GM18502 (cell line): ENCODE measurements at regions not wholly inside any gene's neighbourhood (a gene's known extent, or its start where the extent isn't known, plus 50 kb on each side); places are given as distances from the start of the nearest gene placed in this dataset.
"Not testable (repeated sequence)": the region's sequence is repeated elsewhere in the genome, so short reads cannot be mapped to it uniquely, and the experiment has no call there.

Experiments used
- ATAC-seq: cut with Tn5 transposase; IDR thresholded peaks from one replicate; pipeline ENCODE4 v1.9.1; 2021; ENCODE audit warnings: mild to moderate bottlenecking; ENCODE audit not compliant: unreplicated experiment, poor library complexity

DNA sequence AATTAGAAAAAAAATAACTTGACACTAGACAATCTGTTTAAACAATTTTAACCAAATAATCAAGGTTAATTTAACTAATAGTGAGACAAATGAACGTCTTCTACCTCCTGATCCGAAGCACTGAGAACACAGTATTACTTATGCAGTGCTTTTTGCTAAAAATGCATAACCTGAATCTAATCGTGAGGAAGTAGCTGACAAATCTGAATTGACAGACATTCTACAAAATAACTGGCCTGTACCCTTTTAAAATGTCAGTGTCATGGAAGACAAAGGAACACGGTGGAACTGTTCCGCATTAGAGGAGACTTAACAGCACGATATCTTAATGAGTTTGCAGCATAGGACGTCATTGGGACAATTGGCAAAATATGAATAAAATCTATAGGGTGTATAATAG, 631.2 kb upstream of the ZFP42 start:
- no peak for ATAC-seq

DNA sequence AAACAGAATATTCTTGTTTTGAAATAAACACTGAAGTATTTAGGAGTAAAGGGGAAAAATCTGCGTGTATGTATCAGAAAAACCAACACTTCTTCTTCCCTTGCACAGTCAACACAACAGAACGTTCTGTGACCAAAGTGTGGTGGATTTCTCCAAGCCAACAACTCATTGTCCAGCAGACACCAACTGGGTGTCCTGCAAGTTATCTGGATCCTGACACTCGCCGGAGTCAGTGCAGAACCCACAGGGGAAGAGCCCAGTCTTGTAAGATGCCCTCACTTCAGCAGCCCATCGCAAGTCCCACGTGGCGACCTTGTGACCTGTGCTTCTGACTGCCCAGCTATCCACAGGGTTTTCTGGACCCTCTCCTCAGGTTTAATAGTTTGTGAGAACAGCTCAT, 630.7 kb upstream of the ZFP42 start:
- ATAC-seq: no peak

GRCh38 chr4:187366530-187366929, 629.0 kb upstream of the ZFP42 start:
- no peak for ATAC-seq

- no peak for ATAC-seq
Measured at GRCh38 chr4:187370918-187371317, 624.7 kb upstream of the ZFP42 start.

GRCh38 chr4:187378441-187378840, 617.1 kb upstream of the ZFP42 start:
- ATAC-seq: no peak

GRCh38 chr4:187380181-187380581, 615.4 kb upstream of the ZFP42 start:
- no peak for ATAC-seq

DNA sequence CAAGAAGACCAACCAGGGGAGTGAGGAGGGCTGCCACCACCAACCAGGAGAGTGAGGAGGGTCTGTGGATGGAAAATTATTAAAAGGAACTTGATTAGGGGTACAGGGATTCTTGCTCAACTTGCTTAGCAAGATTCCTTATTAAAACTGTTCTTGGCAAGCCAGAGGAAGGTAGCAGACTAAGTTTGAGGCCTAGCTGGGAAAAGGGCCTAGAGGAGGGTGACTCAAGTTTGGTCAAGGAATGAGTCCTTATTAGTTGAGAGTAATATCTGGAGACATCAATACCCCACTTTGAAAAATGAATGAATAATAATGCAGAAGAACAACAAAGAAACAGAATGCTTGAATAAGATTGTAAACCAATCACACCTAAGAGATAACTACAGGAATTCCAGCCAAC, 612.4 kb upstream of the ZFP42 start:
- ATAC-seq: no peak

DNA sequence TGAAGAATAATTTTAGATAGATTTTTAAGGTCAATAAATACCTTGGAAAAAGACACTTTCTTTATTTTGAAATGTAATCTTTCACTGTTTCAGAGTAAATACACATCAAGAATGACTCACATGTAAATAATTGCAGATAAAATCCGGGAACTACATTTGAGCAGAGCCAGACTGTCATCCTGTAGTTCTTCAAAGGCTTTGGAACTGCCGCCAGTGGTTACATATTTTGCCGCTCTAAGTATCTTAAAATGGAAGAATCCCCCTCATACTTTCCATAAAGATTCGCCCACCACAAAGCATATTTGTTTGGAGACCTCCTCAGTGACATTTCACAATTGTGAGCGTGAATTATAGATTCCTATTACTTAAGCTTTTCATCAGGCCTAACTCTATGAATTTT, 607.8 kb upstream of the ZFP42 start:
- no peak for ATAC-seq

DNA sequence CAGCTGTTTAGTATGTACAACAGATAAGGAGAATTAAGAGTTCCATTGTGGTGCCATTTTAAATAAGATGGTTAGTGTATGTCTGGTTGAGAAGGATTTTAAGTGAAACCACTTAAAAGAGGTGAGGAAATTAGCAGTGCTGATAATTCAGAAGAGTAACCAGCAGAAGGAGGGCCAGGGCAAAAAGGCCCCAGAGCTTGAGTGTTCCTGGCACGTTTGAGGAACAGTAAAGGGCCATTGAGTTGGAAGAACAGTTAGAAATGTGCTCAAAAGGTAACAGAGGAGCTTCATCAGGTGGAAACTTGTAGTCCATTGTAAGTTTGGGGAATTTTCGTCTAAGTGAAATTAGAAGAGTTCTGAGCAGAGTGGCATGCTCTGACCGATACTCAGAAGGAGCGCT, 606.2 kb upstream of the ZFP42 start:
- ATAC-seq: no peak

DNA sequence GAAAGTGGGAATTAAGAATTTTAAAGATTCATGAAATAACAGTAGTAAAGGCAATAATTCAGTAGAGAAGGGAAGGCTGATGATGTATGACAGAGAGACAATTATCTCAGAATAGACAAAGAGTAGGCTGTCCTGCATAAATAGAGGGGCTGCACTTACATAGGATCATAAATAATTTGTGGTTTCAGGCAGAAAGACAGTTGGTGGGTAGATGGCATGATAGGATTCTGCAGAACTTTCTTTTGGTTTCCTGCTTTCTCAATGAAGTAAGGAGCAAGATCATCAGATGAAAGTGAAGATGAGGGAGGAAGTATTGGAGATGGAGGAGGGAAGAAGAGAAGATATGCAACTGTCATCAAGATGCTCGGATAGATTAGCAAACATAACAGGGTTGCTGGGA, 604.9 kb upstream of the ZFP42 start:
- no peak for ATAC-seq

GRCh38 chr4:187393531-187394344, 601.8 kb upstream of the ZFP42 start:
- no peak for ATAC-seq

DNA sequence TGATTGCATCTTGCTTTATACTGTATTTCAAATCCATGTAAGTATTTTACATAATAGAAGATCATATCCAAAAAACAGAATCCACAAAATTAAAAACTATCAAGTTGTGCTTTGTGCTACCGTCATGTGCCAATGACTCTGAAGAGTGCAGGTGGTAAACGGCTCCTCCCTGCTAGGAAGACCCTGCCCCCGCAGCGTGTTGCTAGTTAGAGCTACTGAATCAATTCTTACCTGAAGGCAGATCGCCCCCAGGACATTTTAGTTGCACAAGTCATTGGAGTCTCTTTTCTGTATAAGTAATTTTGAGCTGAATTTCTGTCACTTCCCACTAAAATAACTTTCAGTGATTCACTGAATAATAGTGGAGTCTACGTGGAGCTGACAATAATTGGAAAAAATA, 599.5 kb upstream of the ZFP42 start:
- no peak for ATAC-seq

DNA sequence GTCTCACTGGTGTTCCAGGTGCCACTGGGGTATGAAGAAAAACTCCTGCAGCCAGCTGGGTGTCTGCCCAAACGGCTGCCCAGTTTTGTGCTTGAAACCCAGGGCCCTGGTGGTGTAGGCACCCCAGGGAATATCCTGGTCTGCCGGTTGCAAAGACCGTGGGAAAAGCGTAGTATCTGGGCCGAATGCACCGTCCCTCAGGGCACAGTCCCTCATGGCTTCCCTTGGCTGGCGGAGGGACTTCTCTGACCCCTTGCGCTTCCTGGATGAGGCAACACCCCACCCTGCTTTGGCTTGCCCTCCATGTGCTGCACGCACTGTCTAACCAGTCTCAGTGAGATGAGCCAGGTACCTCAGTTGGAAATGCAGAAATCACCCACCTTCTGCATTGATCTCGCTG, 587.1 kb upstream of the ZFP42 start:
- ATAC-seq: not testable (repeated sequence)

GRCh38 chr4:187413564-187414358, 581.8 kb upstream of the ZFP42 start:
- ATAC-seq: no peak

GRCh38 chr4:187414716-187415115, 580.9 kb upstream of the ZFP42 start:
- ATAC-seq: no peak

DNA sequence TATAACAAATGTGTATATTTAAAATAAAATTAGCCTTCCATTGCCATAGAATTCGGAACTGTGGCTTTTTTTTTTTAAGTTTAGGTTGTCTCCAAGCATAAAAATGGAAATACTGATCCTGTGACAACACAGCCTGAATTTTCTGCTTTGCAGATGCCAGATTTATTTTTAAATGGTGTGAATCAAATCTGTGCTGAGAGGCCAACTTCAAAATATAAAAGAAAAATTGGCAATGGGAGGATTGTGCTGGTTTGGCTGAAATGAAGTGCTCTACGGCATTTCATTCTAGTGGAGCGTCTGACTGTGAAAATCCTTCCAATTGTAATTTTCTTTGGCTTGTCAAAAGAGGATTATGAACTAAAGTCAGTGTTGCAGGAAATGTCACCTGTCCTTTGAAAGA, 580.3 kb upstream of the ZFP42 start:
- no peak for ATAC-seq

DNA sequence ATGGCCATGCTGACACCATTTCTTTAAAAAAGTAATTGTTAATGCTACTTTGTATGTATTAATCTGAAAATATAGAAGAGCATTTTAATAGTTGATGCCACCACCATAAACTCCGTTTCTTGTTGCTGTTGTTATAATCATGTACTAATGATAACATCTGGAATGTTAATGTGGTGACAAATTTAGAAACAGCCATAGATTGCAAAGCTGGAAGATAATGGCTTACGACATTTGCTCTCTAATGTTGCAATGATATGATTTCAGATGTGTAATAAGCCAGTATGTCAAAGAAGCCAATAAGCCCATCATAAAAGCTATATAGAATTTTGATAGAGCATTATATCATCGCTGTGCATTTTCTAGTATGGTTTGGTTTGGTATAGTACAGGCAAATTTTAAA, 579.4 kb upstream of the ZFP42 start:
- ATAC-seq: no peak

DNA sequence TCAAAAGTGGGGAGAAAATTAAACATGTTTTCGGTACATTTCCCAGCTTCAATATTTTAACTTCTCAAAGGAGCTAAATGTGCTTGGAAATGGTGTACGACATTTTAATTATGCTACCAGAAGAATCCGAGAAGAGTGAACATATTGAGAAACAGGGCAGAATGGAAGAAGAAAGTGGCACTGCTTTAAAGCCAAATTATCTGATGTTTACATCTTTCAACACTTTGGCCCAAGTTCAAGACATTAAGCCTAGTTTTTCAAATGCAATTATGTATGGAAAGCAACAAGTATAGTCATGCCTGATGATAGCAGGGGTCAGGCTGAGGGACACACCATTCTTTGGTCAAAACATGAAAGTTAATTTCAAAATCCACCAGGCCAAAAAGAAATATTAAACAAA, 577.9 kb upstream of the ZFP42 start:
- no peak for ATAC-seq

- ATAC-seq: no peak
Measured at GRCh38 chr4:187422655-187423054, 572.9 kb upstream of the ZFP42 start.

- ATAC-seq: no peak
Measured at GRCh38 chr4:187424636-187425035, 570.9 kb upstream of the ZFP42 start.

- ATAC-seq: no peak
Measured at GRCh38 chr4:187426511-187426910, 569.1 kb upstream of the ZFP42 start.

- no peak for ATAC-seq
Measured at GRCh38 chr4:187432310-187432709, 563.3 kb upstream of the ZFP42 start.
